Activated T-helper 2 cell treated with anti-CD3 and anti-CD28 coated beads, Interferon-gamma antibody, Interleukin-2, Interleukin-4, amounts not matched to agents 10 μg/mL and 5 μg/mL and 100 μg/mL, durations not matched to agents 14 hours and 24 hours and 36 hours (primary cell): ENCODE measurements at regions not wholly inside any gene's neighbourhood (a gene's known extent, or its start where the extent isn't known, plus 50 kb on each side); places are given as distances from the start of the nearest gene placed in this dataset.
"Not testable (repeated sequence)": the region's sequence is repeated elsewhere in the genome, so short reads cannot be mapped to it uniquely, and the experiment has no call there.

Experiments
- DNase-seq: peaks from one replicate; pipeline ENCODE4 v3.0.0; 2021; ENCODE audit warnings: low spot score
- H3K27ac Mint-ChIP-seq: one replicate; pipeline ENCODE4 v1.8.0; 2021; ENCODE audit warnings: mixed read lengths
- H3K27me3 Mint-ChIP-seq: one replicate; pipeline ENCODE4 v1.8.0; 2021; ENCODE audit warnings: low read depth, mixed read lengths
- H3K36me3 Mint-ChIP-seq: one replicate; pipeline ENCODE4 v1.8.0; 2021; ENCODE audit warnings: low read depth, mixed read lengths
- H3K4me1 Mint-ChIP-seq: one replicate; pipeline ENCODE4 v1.8.0; 2021; ENCODE audit warnings: low read depth, mixed read lengths
- H3K4me3 Mint-ChIP-seq: one replicate; pipeline ENCODE4 v1.8.0; 2021; ENCODE audit warnings: low read depth, mild to moderate bottlenecking, moderate library complexity, mixed read lengths
- H3K9me3 Mint-ChIP-seq: one replicate; pipeline ENCODE4 v1.8.0; 2021; ENCODE audit warnings: mixed read lengths
- intact Hi-C: fragments of 100-400 bp; cut with micrococcal nuclease; formaldehyde crosslinking; loops from one replicate; pipeline ENCODE4 v1.15.1; 2023

- intact Hi-C loops: no loop called here
- Mint-ChIP-seq H3K9me3 (no peaks in the 10 kb centered on the region), H3K27me3 (peaks cover 3% of the 10 kb centered on the region), H3K4me1 (no peaks in the 10 kb centered on the region), H3K27ac (no peak overlapping the region), H3K4me3 (no peak overlapping the region), H3K36me3 (no peaks in the 10 kb centered on the region)
- DNase-seq: no peak
Measured at GRCh38 chr9:71518045-71518827, 250.1 kb downstream of the CEMIP2 start.

GRCh38 chr9:71515626-71516025, 252.7 kb downstream of the CEMIP2 start:
- Mint-ChIP-seq H3K36me3 (no peaks in the 10 kb centered on the region), H3K4me1 (no peaks in the 10 kb centered on the region), H3K27me3 (peaks cover 5% of the 10 kb centered on the region), H3K27ac (no peak overlapping the region), H3K9me3 (no peaks in the 10 kb centered on the region), H3K4me3 (no peak overlapping the region)
- intact Hi-C loops: no loop called here
- DNase-seq: no peak

- Mint-ChIP-seq H3K27ac (no peak overlapping the region), H3K4me1 (no peaks in the 10 kb centered on the region), H3K27me3 (peaks cover 5% of the 10 kb centered on the region), H3K4me3 (no peak overlapping the region), H3K9me3 (no peaks in the 10 kb centered on the region), H3K36me3 (no peaks in the 10 kb centered on the region)
- DNase-seq: no peak
- intact Hi-C loops: no loop called here
Measured at GRCh38 chr9:71515107-71515506, 253.2 kb downstream of the CEMIP2 start.

- no peaks in the 10 kb centered on the region for H3K4me1 Mint-ChIP-seq
- no peaks in the 10 kb centered on the region for H3K36me3 Mint-ChIP-seq
- intact Hi-C loops: no loop called here
- no peak overlapping the region for H3K27ac Mint-ChIP-seq
- no peak overlapping the region for H3K4me3 Mint-ChIP-seq
- no peak for DNase-seq
- H3K9me3 Mint-ChIP-seq: no peaks in the 10 kb centered on the region
- peaks cover 2% of the 10 kb centered on the region for H3K27me3 Mint-ChIP-seq
Measured at GRCh38 chr9:71514344-71514975, 253.9 kb downstream of the CEMIP2 start.

- H3K27ac Mint-ChIP-seq: no peak overlapping the region
- H3K4me3 Mint-ChIP-seq: no peak overlapping the region
- H3K36me3 Mint-ChIP-seq: no peaks in the 10 kb centered on the region
- H3K27me3 Mint-ChIP-seq: peaks cover 5% of the 10 kb centered on the region
- H3K4me1 Mint-ChIP-seq: no peaks in the 10 kb centered on the region
- intact Hi-C loops: no loop called here
- no peaks in the 10 kb centered on the region for H3K9me3 Mint-ChIP-seq
- no peak for DNase-seq
Measured at GRCh38 chr9:71509054-71509453, 259.3 kb downstream of the CEMIP2 start.

- H3K27ac Mint-ChIP-seq, DNase-seq, H3K4me3 Mint-ChIP-seq, H3K36me3 Mint-ChIP-seq, H3K4me1 Mint-ChIP-seq, H3K9me3 Mint-ChIP-seq, intact Hi-C loops, H3K27me3 Mint-ChIP-seq: not testable (repeated sequence)
Measured at GRCh38 chr9:71508141-71508540, 260.2 kb downstream of the CEMIP2 start.

GRCh38 chr9:71506821-71507220, 261.5 kb downstream of the CEMIP2 start:
- DNase-seq: no peak
- intact Hi-C loops: no loop called here
- H3K27ac Mint-ChIP-seq: no peak overlapping the region
- H3K4me3 Mint-ChIP-seq: no peak overlapping the region
- no peaks in the 10 kb centered on the region for H3K4me1 Mint-ChIP-seq
- no peaks in the 10 kb centered on the region for H3K9me3 Mint-ChIP-seq
- peaks cover 6% of the 10 kb centered on the region for H3K27me3 Mint-ChIP-seq
- no peaks in the 10 kb centered on the region for H3K36me3 Mint-ChIP-seq

GRCh38 chr9:71504636-71505035, 263.7 kb downstream of the CEMIP2 start:
- Mint-ChIP-seq H3K27me3 (peaks cover 5% of the 10 kb centered on the region), H3K27ac (no peak overlapping the region), H3K4me1 (no peaks in the 10 kb centered on the region), H3K36me3 (no peaks in the 10 kb centered on the region), H3K4me3 (no peak overlapping the region), H3K9me3 (no peaks in the 10 kb centered on the region)
- DNase-seq: no peak
- intact Hi-C loops: no loop called here

- H3K27me3 Mint-ChIP-seq: peaks cover 1% of the 10 kb centered on the region
- DNase-seq: no peak
Measured at GRCh38 chr9:71498691-71499090, 269.6 kb downstream of the CEMIP2 start.

GRCh38 chr9:71490810-71491209, 277.5 kb downstream of the CEMIP2 start:
- H3K36me3 Mint-ChIP-seq: no peaks in the 10 kb centered on the region
- H3K9me3 Mint-ChIP-seq: no peaks in the 10 kb centered on the region

More at GRCh38 chr9:71498691-71499090, 269.6 kb downstream of the CEMIP2 start:
- intact Hi-C loops: no loop called here
- Mint-ChIP-seq H3K4me3 (no peak overlapping the region), H3K9me3 (no peaks in the 10 kb centered on the region), H3K4me1 (no peaks in the 10 kb centered on the region), H3K27ac (no peak overlapping the region), H3K36me3 (no peaks in the 10 kb centered on the region)

GRCh38 chr9:71487061-71487460, 281.3 kb downstream of the CEMIP2 start:
- Mint-ChIP-seq H3K9me3 (no peaks in the 10 kb centered on the region), H3K4me1 (no peaks in the 10 kb centered on the region), H3K27ac (no peak overlapping the region), H3K4me3 (no peak overlapping the region), H3K36me3 (no peaks in the 10 kb centered on the region), H3K27me3 (no peaks in the 10 kb centered on the region)
- DNase-seq: no peak
- intact Hi-C loops: no loop called here

More at GRCh38 chr9:71490810-71491209, 277.5 kb downstream of the CEMIP2 start:
- Mint-ChIP-seq H3K4me3 (no peak overlapping the region), H3K4me1 (no peaks in the 10 kb centered on the region), H3K27me3 (no peaks in the 10 kb centered on the region), H3K27ac (no peak overlapping the region)
- intact Hi-C loops: no loop called here
- no peak for DNase-seq

GRCh38 chr9:71485326-71485725, 283.0 kb downstream of the CEMIP2 start:
- intact Hi-C loops: no loop called here
- Mint-ChIP-seq H3K4me1 (no peaks in the 10 kb centered on the region), H3K4me3 (no peak overlapping the region), H3K27me3 (no peaks in the 10 kb centered on the region), H3K27ac (no peak overlapping the region), H3K9me3 (no peaks in the 10 kb centered on the region), H3K36me3 (no peaks in the 10 kb centered on the region)
- no peak for DNase-seq

GRCh38 chr9:71483436-71483835, 284.9 kb downstream of the CEMIP2 start:
- Mint-ChIP-seq H3K27me3 (no peaks in the 10 kb centered on the region), H3K27ac (no peak overlapping the region), H3K4me3 (no peak overlapping the region), H3K4me1 (no peaks in the 10 kb centered on the region), H3K36me3 (no peaks in the 10 kb centered on the region), H3K9me3 (no peaks in the 10 kb centered on the region)
- intact Hi-C loops: no loop called here
- DNase-seq: no peak
